SJSA1 (cell line): ENCODE measurements at regions not wholly inside any gene's neighbourhood (a gene's known extent, or its start where the extent isn't known, plus 50 kb on each side); places are given as distances from the start of the nearest gene placed in this dataset.

Experiments
- DNase-seq, 2 experiments: peaks; one replicate each; pipeline ENCODE4 v3.0.0-alpha.2; 2015 to 2020; ENCODE audit warnings: low spot score in 2 of 2, low read depth in 1 of 2
- H3K27ac ChIP-seq: fragments of 250-450 bp; sonication (Bioruptor Pico); 2 replicates; pipeline ENCODE4 v1.5.1; 2020; ENCODE audit warnings: mild to moderate bottlenecking, moderate library complexity
- H3K27me3 ChIP-seq: fragments of 250-450 bp; sonication (Bioruptor Pico); replicated peaks from 2 replicates; pipeline ENCODE4 v1.5.1; 2020; ENCODE audit warnings: mild to moderate bottlenecking, moderate library complexity
- H3K36me3 ChIP-seq: fragments of 250-450 bp; sonication (Bioruptor Pico); 2 replicates; pipeline ENCODE4 v1.5.1; 2020; ENCODE audit warnings: mild to moderate bottlenecking
- H3K4me1 ChIP-seq: fragments of 250-450 bp; sonication (Bioruptor Pico); replicated peaks from 2 replicates; pipeline ENCODE4 v1.6.1; 2021; ENCODE audit warnings: mild to moderate bottlenecking
- H3K4me3 ChIP-seq: fragments of 250-450 bp; sonication (Bioruptor Pico); 2 replicates; pipeline ENCODE4 v1.5.1; 2020; ENCODE audit warnings: mild to moderate bottlenecking
- H3K9me3 ChIP-seq: fragments of 250-450 bp; sonication (Bioruptor Pico); replicated peaks from 2 replicates; pipeline ENCODE4 v1.5.1; 2020; ENCODE audit warnings: mild to moderate bottlenecking

DNA sequence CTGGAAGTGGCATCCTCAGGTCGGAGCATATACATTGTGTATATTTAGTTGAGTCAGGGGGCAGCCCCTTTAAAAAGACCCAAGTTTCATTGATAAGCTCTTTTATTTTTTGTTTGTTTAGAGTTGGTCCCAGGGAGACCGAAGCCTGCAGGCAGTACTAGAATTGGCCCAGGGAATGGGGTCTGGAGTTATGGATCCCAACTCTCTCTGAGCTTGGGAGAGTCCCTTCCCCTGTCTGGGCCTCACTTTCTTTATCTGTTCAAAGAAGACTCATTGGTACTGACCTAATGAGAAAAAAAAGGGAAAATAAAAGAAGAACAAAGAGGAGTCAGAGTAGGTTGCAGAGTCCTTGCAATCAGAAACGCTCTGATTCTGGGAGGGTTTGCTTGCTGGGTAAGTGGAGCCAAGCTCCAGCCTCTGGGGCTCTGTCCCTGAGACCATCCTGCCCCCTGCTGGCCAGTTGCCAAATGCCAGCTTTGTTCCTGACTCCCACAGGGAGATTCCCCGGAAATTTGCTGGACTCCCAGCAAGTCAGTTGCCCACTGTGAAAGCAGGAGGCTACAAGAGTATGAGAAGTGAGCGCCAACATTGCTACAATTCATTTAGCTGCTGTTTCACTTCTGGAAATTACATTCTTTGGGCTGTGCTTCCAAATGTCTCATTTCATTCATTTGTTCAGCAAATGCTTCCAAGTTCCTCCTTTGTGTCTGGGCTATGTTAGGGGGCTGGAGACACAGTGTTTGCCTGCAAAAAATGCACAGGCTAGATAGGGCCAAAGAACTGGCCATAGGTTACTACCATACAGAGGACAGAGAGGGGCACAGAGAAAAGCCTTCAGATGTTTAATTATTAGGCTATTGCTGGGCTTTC lies 156.2 kb downstream of the MELK start:
- Histone ChIP-seq H3K4me3 (no peak overlapping the region), H3K9me3 (no peaks in the 10 kb centered on the region), H3K27ac (no peak overlapping the region), H3K4me1 (no peaks in the 10 kb centered on the region; the same call in 1 of the 2 replicates), H3K36me3 (no peaks in the 10 kb centered on the region), H3K27me3 (no peaks in the 10 kb centered on the region)
- DNase-seq, result peak; percentile 55 to 78

DNA sequence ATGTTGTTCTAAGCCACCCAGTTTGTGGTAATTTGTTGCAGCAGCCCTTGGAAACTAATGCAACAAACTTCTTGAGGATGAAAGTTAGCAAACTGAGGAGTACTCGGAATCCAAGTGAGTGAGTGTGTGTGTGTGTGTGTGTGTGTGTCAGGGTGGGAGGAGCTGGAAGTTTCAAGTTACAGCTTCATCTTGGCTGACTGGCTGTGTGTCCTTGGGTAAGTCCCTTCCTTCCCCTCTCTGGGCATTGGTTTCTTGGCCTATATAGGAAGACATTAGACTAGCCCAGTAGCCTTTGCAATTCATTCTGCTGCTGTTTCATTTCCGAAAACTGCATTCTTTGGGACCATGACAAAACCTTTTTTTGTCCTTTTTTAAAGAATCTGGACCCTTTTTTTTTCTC lies 157.2 kb downstream of the MELK start:
- Histone ChIP-seq H3K27ac (no peak overlapping the region), H3K4me3 (no peak overlapping the region), H3K4me1 (no peaks in the 10 kb centered on the region; the same call in 1 of the 2 replicates), H3K27me3 (no peaks in the 10 kb centered on the region), H3K36me3 (no peaks in the 10 kb centered on the region), H3K9me3 (no peaks in the 10 kb centered on the region)
- DNase-seq, result no peak

- Histone ChIP-seq H3K9me3 (no peaks in the 10 kb centered on the region), H3K36me3 (no peaks in the 10 kb centered on the region), H3K4me1 (no peaks in the 10 kb centered on the region; the same call in 1 of the 2 replicates), H3K27ac (no peak overlapping the region), H3K4me3 (no peak overlapping the region), H3K27me3 (no peaks in the 10 kb centered on the region)
- DNase-seq, result no peak
Measured at GRCh38 chr9:36730414-36730813, 157.7 kb downstream of the MELK start.

DNA sequence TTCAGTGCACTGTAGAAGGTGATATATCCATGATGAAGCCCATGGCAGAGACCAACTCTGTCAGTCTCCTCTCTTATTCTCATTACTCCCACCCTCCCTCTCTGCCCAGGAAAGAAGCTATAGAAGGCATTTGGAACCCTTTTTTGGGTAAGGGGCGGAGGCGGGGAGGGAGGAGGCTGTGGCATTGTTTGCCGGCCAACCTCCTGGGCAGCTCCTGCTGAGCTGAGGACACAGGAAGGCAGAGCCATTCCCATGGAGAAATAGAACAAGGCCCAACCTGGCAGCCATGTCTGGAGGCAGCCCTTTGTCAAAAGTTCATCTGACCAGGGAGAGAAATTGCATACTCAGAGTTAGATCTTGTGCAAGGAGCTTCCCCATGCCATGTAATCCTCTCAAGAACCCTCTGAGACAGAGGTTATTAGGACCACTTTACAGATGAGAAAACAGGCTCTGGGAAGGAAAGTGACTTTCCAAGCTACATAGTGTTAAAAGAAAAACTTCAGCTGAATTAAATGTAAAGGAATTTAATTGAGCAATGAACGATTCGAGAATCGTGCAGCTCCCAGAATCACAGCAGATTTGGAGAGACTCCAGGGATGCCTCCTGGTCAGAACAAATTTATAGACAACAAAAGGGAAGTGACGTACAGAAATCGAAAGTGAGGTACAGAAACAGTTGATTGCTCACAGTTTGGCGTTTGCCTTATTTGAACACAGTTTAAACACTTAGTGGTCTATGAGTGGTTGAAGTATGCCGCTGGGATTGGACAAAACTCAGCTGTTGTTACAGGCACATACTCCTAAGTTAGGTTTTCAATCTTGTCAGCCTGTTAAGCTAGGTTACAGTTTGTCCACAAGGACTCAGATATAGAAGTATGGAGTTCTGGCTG lies 158.6 kb downstream of the MELK start:
- Histone ChIP-seq H3K4me1 (no peaks in the 10 kb centered on the region; the same call in 1 of the 2 replicates), H3K36me3 (no peaks in the 10 kb centered on the region), H3K9me3 (no peaks in the 10 kb centered on the region), H3K27me3 (no peaks in the 10 kb centered on the region), H3K27ac (no peak overlapping the region), H3K4me3 (no peak overlapping the region)
- DNase-seq, result no peak

DNA sequence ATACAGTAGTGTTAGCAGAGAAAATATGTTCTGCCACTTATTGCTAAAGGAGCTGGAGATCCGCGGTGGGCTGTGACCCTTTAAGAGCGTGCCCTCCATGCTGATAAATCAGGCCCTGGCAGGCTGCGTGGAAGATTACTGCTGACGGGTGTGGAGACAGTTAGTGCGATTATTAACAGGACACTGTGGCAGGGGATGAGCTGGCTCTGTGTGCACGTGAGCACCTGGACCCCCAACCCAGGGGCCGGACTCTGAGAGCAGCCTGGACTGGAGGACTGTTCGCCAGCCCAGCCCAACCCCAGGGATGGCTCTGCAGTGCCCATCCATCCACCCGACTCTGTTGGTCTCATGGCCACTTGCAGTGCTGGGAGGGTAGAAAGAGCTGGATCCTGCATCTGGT lies 162.0 kb downstream of the MELK start:
- no peaks in the 10 kb centered on the region for H3K4me1 ChIP-seq
- no peak overlapping the region for H3K27ac ChIP-seq
- H3K36me3 ChIP-seq, result no peaks in the 10 kb centered on the region
- no peaks in the 10 kb centered on the region for H3K9me3 ChIP-seq
- DNase-seq, result no peak
- no peaks in the 10 kb centered on the region for H3K27me3 ChIP-seq
- H3K4me3 ChIP-seq, result no peak overlapping the region

DNA sequence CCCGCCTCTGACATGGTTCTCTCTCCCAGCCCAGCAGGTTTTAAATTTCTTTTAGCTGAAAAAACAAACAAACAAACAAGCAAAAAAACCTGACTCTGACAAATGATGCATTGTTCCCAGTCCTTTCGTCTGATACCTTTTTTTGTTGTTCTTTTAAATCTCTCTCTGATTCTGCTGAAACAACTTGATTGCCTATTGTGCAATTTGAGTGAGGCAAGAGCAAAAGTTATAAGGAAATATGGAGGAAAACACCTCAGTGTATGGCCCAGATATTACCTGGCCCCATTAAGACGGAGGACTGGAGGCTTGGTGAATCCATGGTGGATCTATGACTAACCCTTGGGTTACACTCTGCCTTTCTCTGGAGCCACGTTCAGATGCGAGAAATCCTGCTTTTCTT lies 164.0 kb downstream of the MELK start:
- Histone ChIP-seq H3K4me3 (no peak overlapping the region), H3K4me1 (no peaks in the 10 kb centered on the region), H3K27me3 (no peaks in the 10 kb centered on the region), H3K27ac (no peak overlapping the region), H3K9me3 (no peaks in the 10 kb centered on the region), H3K36me3 (no peaks in the 10 kb centered on the region)
- no peak for DNase-seq

GRCh38 chr9:36738318-36738976 lies 165.8 kb downstream of the MELK start:
- no peaks in the 10 kb centered on the region for H3K4me1 ChIP-seq
- no peaks in the 10 kb centered on the region for H3K9me3 ChIP-seq
- no peak overlapping the region for H3K4me3 ChIP-seq
- no peak for DNase-seq
- H3K27me3 ChIP-seq, result no peaks in the 10 kb centered on the region
- H3K36me3 ChIP-seq, result no peaks in the 10 kb centered on the region
- no peak overlapping the region for H3K27ac ChIP-seq

DNA sequence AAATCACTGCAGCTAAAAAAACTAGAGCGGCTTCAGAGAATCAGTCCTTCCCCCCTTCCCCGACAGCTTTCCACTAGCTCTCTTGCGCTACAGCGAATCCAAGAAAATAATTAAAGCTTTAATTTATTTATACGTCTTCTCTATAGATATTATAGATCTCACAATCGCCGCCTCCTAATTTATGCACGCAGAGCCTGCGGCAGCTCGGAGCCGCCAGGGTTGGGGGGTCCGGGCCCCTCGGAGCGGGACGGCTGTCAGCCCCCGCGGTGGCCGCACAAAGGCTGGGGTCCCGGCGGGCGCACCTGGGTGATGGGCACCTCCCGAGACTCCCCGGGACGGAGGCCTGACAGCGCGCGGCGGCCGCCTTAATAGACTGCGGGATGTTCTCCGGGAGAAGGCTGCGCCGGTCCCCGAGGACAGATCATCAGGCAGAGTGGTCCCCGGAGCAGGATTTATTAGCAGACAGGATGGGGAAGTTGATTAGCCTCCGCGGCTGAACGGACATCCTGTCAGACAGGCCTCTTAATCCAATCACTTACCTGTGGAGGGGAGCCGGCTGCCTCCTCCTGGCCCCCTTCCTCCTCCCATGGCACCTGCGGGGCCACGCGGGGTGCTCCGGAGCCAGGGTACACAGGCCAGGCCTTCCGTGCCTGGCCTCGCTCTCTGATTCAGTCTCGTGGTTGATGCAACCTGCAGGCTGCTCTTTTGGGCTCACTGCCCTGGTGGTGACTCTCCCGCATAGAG lies 166.8 kb downstream of the MELK start:
- DNase-seq, result no peak
- Histone ChIP-seq H3K36me3 (no peaks in the 10 kb centered on the region), H3K27ac (no peak overlapping the region), H3K27me3 (no peaks in the 10 kb centered on the region), H3K4me1 (no peaks in the 10 kb centered on the region), H3K9me3 (no peaks in the 10 kb centered on the region), H3K4me3 (no peak overlapping the region)

DNA sequence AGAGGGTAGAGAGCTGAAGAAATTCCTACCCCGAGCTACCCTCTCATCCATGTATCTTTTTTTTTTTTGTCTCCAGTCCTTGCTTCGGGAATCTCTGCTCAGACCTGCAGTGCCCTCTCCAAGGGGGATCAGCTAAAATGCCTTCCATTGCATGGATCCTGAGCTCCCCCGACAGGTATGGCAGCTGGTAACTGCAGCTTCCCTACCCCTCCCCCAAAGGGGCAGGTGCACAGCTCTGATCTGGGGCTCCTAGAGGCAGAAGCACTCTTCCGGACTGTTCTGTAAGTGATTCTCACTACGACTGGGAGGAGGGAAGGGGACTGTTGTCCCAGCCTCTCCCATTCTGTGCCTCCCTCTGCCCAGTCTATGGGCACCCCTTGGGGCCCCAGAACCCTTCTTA lies 169.6 kb downstream of the MELK start:
- H3K27me3 ChIP-seq, result no peaks in the 10 kb centered on the region
- no peaks in the 10 kb centered on the region for H3K9me3 ChIP-seq
- no peak for DNase-seq

GRCh38 chr9:36744678-36745077 lies 172.0 kb downstream of the MELK start:
- no peak overlapping the region for H3K4me3 ChIP-seq
- H3K27me3 ChIP-seq, result no peaks in the 10 kb centered on the region
- DNase-seq, result no peak
- H3K27ac ChIP-seq, result no peak overlapping the region
- H3K9me3 ChIP-seq, result no peaks in the 10 kb centered on the region
- no peaks in the 10 kb centered on the region for H3K36me3 ChIP-seq
- no peaks in the 10 kb centered on the region for H3K4me1 ChIP-seq

More for the DNA sequence above, 169.6 kb downstream of the MELK start:
- Histone ChIP-seq H3K27ac (no peak overlapping the region), H3K4me1 (no peaks in the 10 kb centered on the region), H3K36me3 (no peaks in the 10 kb centered on the region), H3K4me3 (no peak overlapping the region)

GRCh38 chr9:36745977-36746376 lies 173.3 kb downstream of the MELK start:
- H3K27me3 ChIP-seq, result no peaks in the 10 kb centered on the region
- no peaks in the 10 kb centered on the region for H3K9me3 ChIP-seq
- no peak for DNase-seq
- H3K4me3 ChIP-seq, result no peak overlapping the region
- no peaks in the 10 kb centered on the region for H3K4me1 ChIP-seq
- no peak overlapping the region for H3K27ac ChIP-seq
- H3K36me3 ChIP-seq, result no peaks in the 10 kb centered on the region

- H3K36me3 ChIP-seq, result no peaks in the 10 kb centered on the region
- no peak overlapping the region for H3K4me3 ChIP-seq
- H3K27me3 ChIP-seq, result no peaks in the 10 kb centered on the region
- H3K9me3 ChIP-seq, result no peaks in the 10 kb centered on the region
- DNase-seq, result no peak
- no peaks in the 10 kb centered on the region for H3K4me1 ChIP-seq
- no peak overlapping the region for H3K27ac ChIP-seq
Measured at GRCh38 chr9:36746415-36746814, 173.7 kb downstream of the MELK start.

DNA sequence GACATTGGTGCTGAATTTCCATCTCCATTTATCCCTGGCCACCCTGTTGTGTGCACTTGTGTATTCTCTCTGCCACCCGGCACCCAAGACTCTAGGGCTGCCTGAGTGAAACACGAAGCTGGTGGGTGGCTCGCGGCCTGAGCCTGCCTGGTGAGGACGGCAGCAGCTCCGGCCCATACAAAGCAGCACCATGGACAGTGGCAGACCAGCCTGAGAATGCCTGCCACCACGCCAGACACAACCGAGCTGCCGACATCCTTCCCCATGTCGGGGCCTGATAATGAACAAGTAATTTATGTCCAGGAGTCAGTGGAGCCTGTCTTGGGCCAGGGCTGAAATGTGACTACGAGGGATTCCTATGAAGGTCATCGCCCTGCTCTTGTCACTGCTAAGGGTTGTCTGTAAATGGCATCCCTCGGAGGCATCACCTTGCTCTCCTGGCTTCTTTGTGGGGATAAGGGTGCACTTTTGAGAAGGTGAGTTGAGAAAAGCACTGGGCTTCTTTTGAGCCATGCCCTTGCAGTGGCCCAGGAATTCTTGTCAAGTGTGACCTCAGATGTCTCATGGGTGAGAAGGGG lies 175.7 kb downstream of the MELK start:
- peak; percentile 10 to 45 for DNase-seq
- H3K27me3 ChIP-seq, result no peaks in the 10 kb centered on the region
- no peaks in the 10 kb centered on the region for H3K4me1 ChIP-seq

More for the DNA sequence above, 175.7 kb downstream of the MELK start:
- no peaks in the 10 kb centered on the region for H3K9me3 ChIP-seq
- H3K36me3 ChIP-seq, result no peaks in the 10 kb centered on the region
- no peak overlapping the region for H3K4me3 ChIP-seq
- no peak overlapping the region for H3K27ac ChIP-seq
